ENCODE measurements at regions not wholly inside any gene's neighbourhood (a gene's known extent, or its start where the extent isn't known, plus 50 kb on each side); places are given as distances from the start of the nearest gene placed in this dataset.

GRCh38 chr2:39487398-39488250 lies 50.5 kb upstream of the MAP4K3 start:
- TF ChIP-seq CTCF (conservative IDR thresholded peaks at IDR 0.05; ENCODE audit: low read depth, low read length) (no peak), EZH2 (IDR thresholded peaks at IDR 0.05; ENCODE audit: borderline replicate concordance, low read depth, low read length, poor library complexity, severe bottlenecking) (no peak)

Measured in A673 (cell line).